ENCODE measurements at regions not wholly inside any gene's neighbourhood (a gene's known extent, or its start where the extent isn't known, plus 50 kb on each side); places are given as distances from the start of the nearest gene placed in this dataset.
"Not testable (repeated sequence)": the region's sequence is repeated elsewhere in the genome, so short reads cannot be mapped to it uniquely, and the experiment has no call there.

DNA sequence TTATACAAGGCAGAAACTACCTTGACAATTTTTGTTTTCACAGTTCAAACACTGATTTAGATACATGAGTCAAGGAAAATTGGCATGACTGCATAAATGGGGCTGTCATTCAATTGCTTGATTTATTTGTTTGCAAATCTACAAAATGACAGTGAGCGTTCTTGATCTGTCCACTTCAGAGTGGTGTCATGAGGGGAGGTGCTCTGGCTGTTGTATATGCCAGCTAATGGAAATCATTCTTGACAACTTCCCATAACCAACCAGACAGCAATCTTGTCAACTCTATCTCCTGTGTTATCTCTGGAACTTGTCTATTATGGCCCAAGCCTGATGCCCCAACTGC lies 120.6 kb upstream of the UGP2 start:
- in situ Hi-C loops (cut with MboI; ENCODE audit: low pct_unique_long_range_greater_than_20kb, low sequenced_read_pairs, unreplicated experiment) = no loop called here
- no peak for DNase-seq (ENCODE audit: low spot score)
- TF ChIP-seq CTCF (IDR thresholded peaks at IDR 0.05; ENCODE audit: extremely low read depth, insufficient read depth, missing control alignments) = no peak

GRCh38 chr2:63722284-63722683 lies 119.4 kb upstream of the UGP2 start:
- in situ Hi-C loops (cut with MboI; ENCODE audit: low pct_unique_long_range_greater_than_20kb, low sequenced_read_pairs, unreplicated experiment) = not testable (repeated sequence)

DNA sequence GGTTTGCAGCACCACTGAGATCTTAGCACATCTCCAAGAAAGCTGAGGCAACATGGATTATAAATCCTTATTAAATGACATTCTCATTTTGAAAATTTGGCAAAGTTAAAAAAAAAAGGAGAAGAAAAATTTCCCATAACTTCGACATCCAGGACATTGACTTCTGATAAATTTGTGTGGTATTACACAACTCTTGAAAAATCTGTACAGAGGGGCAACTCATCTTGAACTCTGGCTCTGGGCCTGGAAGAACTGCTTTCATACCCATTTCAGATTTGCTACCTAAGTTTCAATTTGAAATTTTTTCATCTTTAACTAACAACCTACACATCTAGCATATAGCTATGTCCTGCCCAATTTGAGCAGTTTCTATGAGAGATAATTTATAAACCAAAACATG lies 118.0 kb upstream of the UGP2 start:
- in situ Hi-C loops (cut with MboI; ENCODE audit: low pct_unique_long_range_greater_than_20kb, low sequenced_read_pairs, unreplicated experiment) = no loop called here
- no peak for TF ChIP-seq CTCF (IDR thresholded peaks at IDR 0.05; ENCODE audit: extremely low read depth, insufficient read depth, missing control alignments)
- no peak for DNase-seq (ENCODE audit: low spot score)

More at GRCh38 chr2:63722284-63722683, 119.4 kb upstream of the UGP2 start:
- DNase-seq (ENCODE audit: low spot score) = not testable (repeated sequence)

DNA sequence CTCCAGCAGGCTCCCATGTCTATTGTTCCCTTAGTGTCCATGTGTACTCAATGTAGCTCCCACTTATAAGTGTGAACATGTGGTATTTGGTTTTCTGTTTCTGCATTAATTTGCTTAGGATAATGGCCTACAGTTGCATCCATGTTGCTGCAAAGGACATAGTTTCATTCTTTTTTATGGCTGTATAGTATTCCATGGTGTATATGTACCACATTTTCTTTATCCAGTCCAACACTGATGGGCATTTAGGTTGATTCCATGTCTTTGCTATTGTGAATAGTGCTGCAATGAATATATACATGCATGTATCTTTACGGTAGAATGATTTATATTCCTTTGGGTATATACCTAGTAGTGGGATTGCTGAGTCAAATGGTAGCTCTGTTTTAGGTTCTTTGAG lies 116.5 kb upstream of the UGP2 start:
- in situ Hi-C loops (cut with MboI; ENCODE audit: low pct_unique_long_range_greater_than_20kb, low sequenced_read_pairs, unreplicated experiment); DNase-seq (ENCODE audit: low spot score): not testable (repeated sequence)

GRCh38 chr2:63729362-63729761 lies 112.3 kb upstream of the UGP2 start:
- DNase-seq (ENCODE audit: low spot score) = no peak
- TF ChIP-seq CTCF (IDR thresholded peaks at IDR 0.05; ENCODE audit: extremely low read depth, insufficient read depth, missing control alignments) = no peak
- in situ Hi-C loops (cut with MboI; ENCODE audit: low pct_unique_long_range_greater_than_20kb, low sequenced_read_pairs, unreplicated experiment) = no loop called here

DNA sequence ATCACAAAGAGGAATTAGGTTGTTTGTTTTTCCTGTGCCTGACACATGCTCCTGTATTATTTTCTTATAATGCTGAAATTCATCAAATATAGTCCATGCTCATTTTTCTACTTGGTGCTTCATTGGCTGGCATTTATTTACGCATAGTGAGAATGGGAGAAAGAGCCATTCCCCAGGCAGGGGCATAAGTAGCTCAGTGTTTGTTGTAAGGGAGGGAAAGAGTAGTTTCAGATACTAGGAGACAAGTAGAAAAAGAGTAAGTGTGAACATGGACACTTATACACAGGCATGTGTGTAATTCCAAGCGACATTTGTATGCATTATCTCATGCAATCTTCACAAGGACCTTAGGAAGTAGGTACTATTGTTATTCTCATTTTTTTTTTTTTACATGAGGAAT lies 111.9 kb upstream of the UGP2 start:
- in situ Hi-C loops (cut with MboI; ENCODE audit: low pct_unique_long_range_greater_than_20kb, low sequenced_read_pairs, unreplicated experiment) = no loop called here
- DNase-seq (ENCODE audit: low spot score) = no peak
- no peak for TF ChIP-seq CTCF (IDR thresholded peaks at IDR 0.05; ENCODE audit: extremely low read depth, insufficient read depth, missing control alignments)

- DNase-seq (ENCODE audit: low spot score) = no peak
Observed at GRCh38 chr2:63734510-63734909, 107.2 kb upstream of the UGP2 start.

More at GRCh38 chr2:63734510-63734909, 107.2 kb upstream of the UGP2 start:
- in situ Hi-C loops (cut with MboI; ENCODE audit: low pct_unique_long_range_greater_than_20kb, low sequenced_read_pairs, unreplicated experiment) = no loop called here
- no peak for TF ChIP-seq CTCF (IDR thresholded peaks at IDR 0.05; ENCODE audit: extremely low read depth, insufficient read depth, missing control alignments)
